Esophagus squamous epithelium (tissue), 5 donors: ENCODE measurements at regions not wholly inside any gene's neighbourhood (a gene's known extent, or its start where the extent isn't known, plus 50 kb on each side); places are given as distances from the start of the nearest gene placed in this dataset.

Source experiments
- DNase-seq: peaks from one replicate; lab custom pipeline; 2025; lab: John Stamatoyannopoulos, UW
- H3K27ac ChIP-seq, 4 donors: fragments of 200-600 bp; sonication (generic); one replicate each; pipeline ENCODE4 v1.5.1; 2016 to 2019; ENCODE audit warnings: mild to moderate bottlenecking in 1 of 4
- H3K27me3 ChIP-seq, 4 donors: fragments of 200-600 bp; sonication (generic); 1 replicate in 3 of 4; 2 replicates in 1 of 4; pipeline versions ENCODE4 v1.5.1 to v1.6.0; 2017 to 2021; ENCODE audit warnings: antibody characterized with exemption in 1 of 4
- H3K36me3 ChIP-seq, 3 donors: fragments of 200-600 bp; sonication (generic); one replicate each; pipeline ENCODE4 v1.5.1; 2016 to 2019
- H3K4me1 ChIP-seq, 3 donors: fragments of 200-600 bp; sonication (generic); one replicate each; pipeline ENCODE4 v1.5.1; 2017 to 2019
- H3K4me3 ChIP-seq, 4 donors: fragments of 200-600 bp; sonication (generic); 1 replicate in 3 of 4; 2 replicates in 1 of 4; pipeline ENCODE4 v1.5.1; 2016 to 2019; ENCODE audit warnings: mild to moderate bottlenecking in 2 of 4, moderate library complexity in 1 of 4
- H3K9me3 ChIP-seq, 3 donors: fragments of 200-600 bp; sonication (generic); one replicate each; pipeline ENCODE4 v1.5.1; 2016 to 2019
- CTCF ChIP-seq, 6 experiments: fragments of 450-650 bp in 4 of 6; fragments of 200-600 bp in 2 of 6; sonication (generic) in 2 of 6; IDR thresholded peaks; one replicate each; pipeline ENCODE4 v1.5.1; 2016 to 2019; ENCODE audit warnings: antibody characterized with exemption in 6 of 6, mild to moderate bottlenecking in 4 of 6, moderate library complexity in 4 of 6
- POLR2A ChIP-seq, 4 donors: fragments of 450-650 bp; IDR thresholded peaks; one replicate each; pipeline ENCODE4 v1.6.1; 2017; ENCODE audit warnings: antibody characterized with exemption in 4 of 4, mild to moderate bottlenecking in 4 of 4, moderate library complexity in 3 of 4
- WGBS, 2 donors: methylation state at CpG; one replicate each; pipeline ENCODE4 v1.1.5; 2018; 5-methylcytosine and 5-hydroxymethylcytosine counted together
- intact Hi-C: fragments of 100-400 bp; cut with DNase I; formaldehyde crosslinking; loops from one replicate; pipeline ENCODE4 v1.15.0; 2022
- donor health status: DM: yes; HTN: yes; CAD: no.

- peaks cover 0 to 4% (median 0%) of the 10 kb centered on the region in 3 donors for H3K9me3 ChIP-seq
- DNase-seq = no peak
- H3K4me3 ChIP-seq = no peak overlapping the region
- H3K36me3 ChIP-seq = no peaks in the 10 kb centered on the region
- intact Hi-C loops = no loop called here
- H3K27ac ChIP-seq = no peak overlapping the region
- TF ChIP-seq CTCF (IDR thresholded peaks at IDR 0.05) (no peak), POLR2A (IDR thresholded peaks at IDR 0.05) (no peak)
- no peaks in the 10 kb centered on the region for H3K4me1 ChIP-seq
- H3K27me3 ChIP-seq = no peaks in the 10 kb centered on the region
These were observed 55.4 kb upstream of the CDH20 start for GRCh38 chr18:61277808-61278207.

GRCh38 chr18:61281431-61281830, 51.8 kb upstream of the CDH20 start:
- Histone ChIP-seq H3K36me3 (no peaks in the 10 kb centered on the region), H3K27me3 (no peaks in the 10 kb centered on the region), H3K27ac (no peak overlapping the region), H3K4me1 (no peaks in the 10 kb centered on the region), H3K9me3 (peaks cover 0 to 4% (median 0%) of the 10 kb centered on the region in 3 donors), H3K4me3 (no peak overlapping the region)
- intact Hi-C loops = no loop called here
- TF ChIP-seq CTCF (IDR thresholded peaks at IDR 0.05) (no peak), POLR2A (IDR thresholded peaks at IDR 0.05) (no peak)
- no peak for DNase-seq
- 60 to 74% methylated on average over 1 of the region's 1 CpG for WGBS, 2 donors

- peaks cover 0 to 4% (median 0%) of the 10 kb centered on the region in 3 donors for H3K9me3 ChIP-seq
- no peaks in the 10 kb centered on the region for H3K27me3 ChIP-seq
- intact Hi-C loops = no loop called here
- WGBS, 2 donors = 68 to 81% methylated on average over 2 of the region's 2 CpGs
- H3K27ac ChIP-seq = no peak overlapping the region
- H3K4me3 ChIP-seq = no peak overlapping the region
- no peaks in the 10 kb centered on the region for H3K36me3 ChIP-seq
- no peak for DNase-seq
- H3K4me1 ChIP-seq = no peaks in the 10 kb centered on the region
- TF ChIP-seq POLR2A (IDR thresholded peaks at IDR 0.05) (no peak), CTCF (IDR thresholded peaks at IDR 0.05) (no peak)
These were observed 50.3 kb upstream of the CDH20 start for GRCh38 chr18:61282926-61283325.
